ENCODE measurements at regions not wholly inside any gene's neighbourhood (a gene's known extent, or its start where the extent isn't known, plus 50 kb on each side); places are given as distances from the start of the nearest gene placed in this dataset.
A peak's percentile ranks its signal among the peaks of the same experiment; 100 is the strongest.

DNA sequence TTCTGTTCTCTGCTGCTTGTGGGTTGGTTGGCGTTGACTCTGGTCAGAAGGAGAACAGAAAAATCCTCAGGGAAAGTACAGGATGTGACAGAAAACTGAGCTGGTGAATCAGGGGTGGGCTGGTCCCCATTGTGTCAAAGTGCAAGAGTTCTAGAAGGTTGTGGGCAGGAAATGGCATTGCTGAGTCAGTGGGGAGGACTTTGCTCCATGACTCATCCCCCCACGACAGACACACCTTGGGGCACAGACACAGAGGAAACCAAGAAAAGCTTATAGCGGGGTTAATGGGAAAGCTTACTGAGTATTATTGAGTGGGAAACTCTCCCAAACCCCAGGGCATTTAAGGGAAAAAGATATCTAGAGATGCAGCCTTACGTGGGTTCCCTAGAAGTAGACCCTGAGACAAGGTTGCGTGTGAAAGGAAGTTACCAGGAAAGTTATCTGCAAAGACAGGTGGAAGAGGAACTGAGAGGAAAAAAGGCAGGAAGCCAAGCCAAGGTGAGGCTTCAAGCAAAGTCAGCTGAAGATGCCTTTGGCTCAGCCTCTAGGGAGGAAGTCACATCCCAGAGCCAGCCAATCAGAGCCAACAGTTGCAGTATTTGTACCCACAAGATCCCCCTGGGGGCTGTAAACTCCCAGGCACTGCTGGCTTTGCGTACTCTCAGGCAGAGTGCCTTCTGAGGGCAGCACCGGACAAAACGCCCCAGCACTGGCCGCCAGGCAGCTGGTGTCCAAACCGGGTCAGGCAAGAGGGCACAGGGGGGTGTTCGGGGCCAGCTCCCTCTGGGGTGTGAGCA lies 86.4 kb downstream of the FOXL1 start (continued):
- TF ChIP-seq, protein P1, sequence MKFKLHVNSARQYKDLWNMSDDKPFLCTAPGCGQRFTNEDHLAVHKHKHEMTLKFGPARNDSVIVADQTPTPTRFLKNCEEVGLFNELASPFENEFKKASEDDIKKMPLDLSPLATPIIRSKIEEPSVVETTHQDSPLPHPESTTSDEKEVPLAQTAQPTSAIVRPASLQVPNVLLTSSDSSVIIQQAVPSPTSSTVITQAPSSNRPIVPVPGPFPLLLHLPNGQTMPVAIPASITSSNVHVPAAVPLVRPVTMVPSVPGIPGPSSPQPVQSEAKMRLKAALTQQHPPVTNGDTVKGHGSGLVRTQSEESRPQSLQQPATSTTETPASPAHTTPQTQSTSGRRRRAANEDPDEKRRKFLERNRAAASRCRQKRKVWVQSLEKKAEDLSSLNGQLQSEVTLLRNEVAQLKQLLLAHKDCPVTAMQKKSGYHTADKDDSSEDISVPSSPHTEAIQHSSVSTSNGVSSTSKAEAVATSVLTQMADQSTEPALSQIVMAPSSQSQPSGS (IDR thresholded peaks at IDR 0.05; ENCODE audit: low read length): no peak
- TF ChIP-seq E4F1 (IDR thresholded peaks at IDR 0.05; ENCODE audit: borderline replicate concordance, partially characterized antibody) (no peak), MXI1 (IDR thresholded peaks at IDR 0.05; ENCODE audit: low read depth, low read length) (no peak), ASH2L (IDR thresholded peaks at IDR 0.05; ENCODE audit: borderline replicate concordance, low read depth) (no peak), SPI1 (IDR thresholded peaks at IDR 0.05; ENCODE audit: borderline replicate concordance, insufficient read depth, low read depth, low read length) (peak; percentile 77; the same call in 1 of the 2 replicates), EZH2 (IDR thresholded peaks at IDR 0.05; ENCODE audit: borderline replicate concordance, control insufficient read depth, low read depth, low read length) (no peak), NFYB (IDR thresholded peaks at IDR 0.05; ENCODE audit: insufficient read depth, low read depth, low read length) (peak; percentile 76; the same call in 1 of the 2 replicates), ZZZ3 (IDR thresholded peaks at IDR 0.05; ENCODE audit: control insufficient read depth, insufficient read length, low read depth) (no peak), POLR2A (IDR thresholded peaks at IDR 0.05; ENCODE audit: low read depth, low read length) (no peak), MYC (IDR thresholded peaks at IDR 0.05; ENCODE audit: insufficient read depth, insufficient read length, insufficient replicate concordance, low read length, severe bottlenecking) (no peak), NFIC (IDR thresholded peaks at IDR 0.05; ENCODE audit: low read depth, low read length) (no peak), CBX3 (IDR thresholded peaks at IDR 0.05; ENCODE audit: borderline replicate concordance, low read depth) (no peak), CHD1 (IDR thresholded peaks at IDR 0.05; ENCODE audit: low read depth, low read length) (no peak), GATAD2B (conservative IDR thresholded peaks at IDR 0.05; ENCODE audit: low read depth) (peak; percentile 11; the same call in 1 of the 2 replicates), SP1 (IDR thresholded peaks at IDR 0.05; ENCODE audit: low read depth, low read length) (no peak), IKZF2 (IDR thresholded peaks at IDR 0.05) (peak; percentile 90 to 93), RAD51 (IDR thresholded peaks at IDR 0.05) (peak; percentile 11; the same call in 1 of the 2 replicates), KAT2A (conservative IDR thresholded peaks at IDR 0.05; ENCODE audit: control insufficient read depth, low read depth, low read length) (no peak)
- TF ChIP-seq, protein P2, sequence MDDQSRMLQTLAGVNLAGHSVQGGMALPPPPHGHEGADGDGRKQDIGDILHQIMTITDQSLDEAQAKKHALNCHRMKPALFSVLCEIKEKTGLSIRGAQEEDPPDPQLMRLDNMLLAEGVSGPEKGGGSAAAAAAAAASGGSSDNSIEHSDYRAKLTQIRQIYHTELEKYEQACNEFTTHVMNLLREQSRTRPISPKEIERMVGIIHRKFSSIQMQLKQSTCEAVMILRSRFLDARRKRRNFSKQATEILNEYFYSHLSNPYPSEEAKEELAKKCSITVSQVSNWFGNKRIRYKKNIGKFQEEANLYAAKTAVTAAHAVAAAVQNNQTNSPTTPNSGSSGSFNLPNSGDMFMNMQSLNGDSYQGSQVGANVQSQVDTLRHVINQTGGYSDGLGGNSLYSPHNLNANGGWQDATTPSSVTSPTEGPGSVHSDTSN (IDR thresholded peaks at IDR 0.05; ENCODE audit: insufficient replicate concordance, low read depth, low read length): no peak
- TF ChIP-seq, protein P3, sequence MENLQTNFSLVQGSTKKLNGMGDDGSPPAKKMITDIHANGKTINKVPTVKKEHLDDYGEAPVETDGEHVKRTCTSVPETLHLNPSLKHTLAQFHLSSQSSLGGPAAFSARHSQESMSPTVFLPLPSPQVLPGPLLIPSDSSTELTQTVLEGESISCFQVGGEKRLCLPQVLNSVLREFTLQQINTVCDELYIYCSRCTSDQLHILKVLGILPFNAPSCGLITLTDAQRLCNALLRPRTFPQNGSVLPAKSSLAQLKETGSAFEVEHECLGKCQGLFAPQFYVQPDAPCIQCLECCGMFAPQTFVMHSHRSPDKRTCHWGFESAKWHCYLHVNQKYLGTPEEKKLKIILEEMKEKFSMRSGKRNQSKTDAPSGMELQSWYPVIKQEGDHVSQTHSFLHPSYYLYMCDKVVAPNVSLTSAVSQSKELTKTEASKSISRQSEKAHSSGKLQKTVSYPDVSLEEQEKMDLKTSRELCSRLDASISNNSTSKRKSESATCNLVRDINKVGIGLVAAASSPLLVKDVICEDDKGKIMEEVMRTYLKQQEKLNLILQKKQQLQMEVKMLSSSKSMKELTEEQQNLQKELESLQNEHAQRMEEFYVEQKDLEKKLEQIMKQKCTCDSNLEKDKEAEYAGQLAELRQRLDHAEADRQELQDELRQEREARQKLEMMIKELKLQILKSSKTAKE (IDR thresholded peaks at IDR 0.05; ENCODE audit: low read depth, poor library complexity, severe bottlenecking): peak; percentile 66
- TF ChIP-seq, protein P4, sequence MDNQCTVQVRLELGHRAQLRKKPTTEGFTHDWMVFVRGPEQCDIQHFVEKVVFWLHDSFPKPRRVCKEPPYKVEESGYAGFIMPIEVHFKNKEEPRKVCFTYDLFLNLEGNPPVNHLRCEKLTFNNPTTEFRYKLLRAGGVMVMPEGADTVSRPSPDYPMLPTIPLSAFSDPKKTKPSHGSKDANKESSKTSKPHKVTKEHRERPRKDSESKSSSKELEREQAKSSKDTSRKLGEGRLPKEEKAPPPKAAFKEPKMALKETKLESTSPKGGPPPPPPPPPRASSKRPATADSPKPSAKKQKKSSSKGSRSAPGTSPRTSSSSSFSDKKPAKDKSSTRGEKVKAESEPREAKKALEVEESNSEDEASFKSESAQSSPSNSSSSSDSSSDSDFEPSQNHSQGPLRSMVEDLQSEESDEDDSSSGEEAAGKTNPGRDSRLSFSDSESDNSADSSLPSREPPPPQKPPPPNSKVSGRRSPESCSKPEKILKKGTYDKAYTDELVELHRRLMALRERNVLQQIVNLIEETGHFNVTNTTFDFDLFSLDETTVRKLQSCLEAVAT (IDR thresholded peaks at IDR 0.05): no peak; the same call in 1 of the 2 replicates
